ENCODE measurements at regions not wholly inside any gene's neighbourhood (a gene's known extent, or its start where the extent isn't known, plus 50 kb on each side); places are given as distances from the start of the nearest gene placed in this dataset.

DNA sequence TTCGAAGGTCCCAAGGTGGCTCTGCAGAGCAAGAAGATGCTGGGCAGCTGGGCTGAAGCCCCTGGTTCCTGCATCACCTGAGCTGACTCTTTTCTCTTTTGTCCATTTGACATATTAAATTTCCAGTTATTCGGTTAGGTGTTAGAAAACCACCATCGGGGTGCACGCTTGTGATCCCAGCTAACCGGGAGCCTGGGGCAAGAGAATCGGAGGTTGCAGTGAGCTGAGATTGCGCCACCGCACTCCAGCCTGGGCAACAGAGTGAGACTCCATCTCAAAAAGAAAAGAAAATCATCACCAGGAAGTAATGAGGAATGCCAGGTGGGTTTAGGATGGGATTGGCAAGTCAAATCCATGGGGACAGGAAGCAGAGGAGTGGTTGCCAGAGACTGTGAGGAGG is 76.3 kb upstream of the ZC3H12A start:
- DNase-seq (ENCODE audit: low read depth) = no peak
- TF ChIP-seq, protein P1, sequence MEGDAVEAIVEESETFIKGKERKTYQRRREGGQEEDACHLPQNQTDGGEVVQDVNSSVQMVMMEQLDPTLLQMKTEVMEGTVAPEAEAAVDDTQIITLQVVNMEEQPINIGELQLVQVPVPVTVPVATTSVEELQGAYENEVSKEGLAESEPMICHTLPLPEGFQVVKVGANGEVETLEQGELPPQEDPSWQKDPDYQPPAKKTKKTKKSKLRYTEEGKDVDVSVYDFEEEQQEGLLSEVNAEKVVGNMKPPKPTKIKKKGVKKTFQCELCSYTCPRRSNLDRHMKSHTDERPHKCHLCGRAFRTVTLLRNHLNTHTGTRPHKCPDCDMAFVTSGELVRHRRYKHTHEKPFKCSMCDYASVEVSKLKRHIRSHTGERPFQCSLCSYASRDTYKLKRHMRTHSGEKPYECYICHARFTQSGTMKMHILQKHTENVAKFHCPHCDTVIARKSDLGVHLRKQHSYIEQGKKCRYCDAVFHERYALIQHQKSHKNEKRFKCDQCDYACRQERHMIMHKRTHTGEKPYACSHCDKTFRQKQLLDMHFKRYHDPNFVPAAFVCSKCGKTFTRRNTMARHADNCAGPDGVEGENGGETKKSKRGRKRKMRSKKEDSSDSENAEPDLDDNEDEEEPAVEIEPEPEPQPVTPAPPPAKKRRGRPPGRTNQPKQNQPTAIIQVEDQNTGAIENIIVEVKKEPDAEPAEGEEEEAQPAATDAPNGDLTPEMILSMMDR (conservative IDR thresholded peaks at IDR 0.05; ENCODE audit: low read depth, low read length) = no peak
- H3K4me3 ChIP-seq (ENCODE audit: low read length) = no peak overlapping the region

DNA sequence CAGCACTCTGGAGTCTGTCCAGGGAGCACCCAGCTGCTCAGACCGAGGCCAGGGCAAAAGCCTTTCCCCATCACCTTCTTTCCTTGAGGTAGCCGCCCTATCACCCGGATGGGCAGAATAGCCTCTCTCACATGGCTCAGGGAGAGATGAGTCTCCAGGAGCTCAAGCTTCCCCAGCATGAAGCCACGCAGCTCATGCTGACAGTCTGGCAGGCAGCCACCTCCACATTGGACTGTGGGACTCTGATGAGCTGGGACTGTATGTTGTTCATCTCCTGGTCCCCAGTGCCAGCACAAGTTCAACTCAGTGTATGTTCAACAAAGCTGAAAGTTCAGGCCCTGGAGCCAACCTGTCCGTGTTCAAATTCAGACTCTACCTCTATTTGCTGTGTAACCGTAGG is 75.2 kb upstream of the ZC3H12A start:
- no peak overlapping the region for H3K4me3 ChIP-seq (ENCODE audit: low read length)
- no peak for DNase-seq (ENCODE audit: low read depth)
- TF ChIP-seq, protein P1 (conservative IDR thresholded peaks at IDR 0.05; ENCODE audit: low read depth, low read length) = no peak

DNA sequence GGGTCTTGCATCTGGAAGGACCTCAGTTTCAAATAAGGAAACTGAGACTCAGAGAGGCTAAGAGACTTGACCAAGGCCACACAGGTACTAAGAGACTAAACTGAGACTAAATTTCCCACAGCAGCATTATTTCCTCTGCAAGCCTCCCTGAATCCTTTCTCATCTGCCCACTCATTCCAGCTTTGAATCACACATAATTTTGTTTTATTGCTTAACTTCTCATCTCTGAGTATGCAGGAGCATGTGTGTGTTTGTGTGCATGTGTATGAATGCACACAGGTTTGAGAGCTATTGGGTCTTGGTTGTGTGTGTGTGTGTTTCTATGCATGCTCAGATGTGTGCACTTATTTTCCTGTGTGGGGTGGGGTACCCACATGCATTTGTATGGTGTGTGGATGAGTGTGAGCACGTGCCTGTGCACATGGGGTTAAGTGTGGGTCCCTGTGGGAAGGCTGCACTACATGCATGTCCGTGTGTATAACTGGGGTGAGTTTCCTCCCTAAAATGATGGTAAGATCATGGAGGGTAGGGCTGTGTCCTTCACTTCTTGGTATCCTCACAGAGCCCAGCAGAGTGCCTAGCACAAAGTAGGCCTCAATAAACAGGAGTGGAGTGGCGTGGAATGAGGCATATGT is 74.4 kb upstream of the ZC3H12A start:
- DNase-seq (ENCODE audit: low read depth) = no peak
- no peak overlapping the region for H3K4me3 ChIP-seq (ENCODE audit: low read length)
- TF ChIP-seq, protein P1 (conservative IDR thresholded peaks at IDR 0.05; ENCODE audit: low read depth, low read length) = no peak

GRCh38 chr1:37400466-37401225 is 73.7 kb upstream of the ZC3H12A start:
- H3K4me3 ChIP-seq (ENCODE audit: low read length) = no peak overlapping the region
- TF ChIP-seq, protein P1 (conservative IDR thresholded peaks at IDR 0.05; ENCODE audit: low read depth, low read length) = no peak
- no peak for DNase-seq (ENCODE audit: low read depth)

- TF ChIP-seq, protein P1 (conservative IDR thresholded peaks at IDR 0.05; ENCODE audit: low read depth, low read length) = no peak
- DNase-seq (ENCODE audit: low read depth) = no peak
- no peak overlapping the region for H3K4me3 ChIP-seq (ENCODE audit: low read length)
Observed at GRCh38 chr1:37403166-37403565, 71.2 kb upstream of the ZC3H12A start.

- no peak for DNase-seq (ENCODE audit: low read depth)
- H3K4me3 ChIP-seq (ENCODE audit: low read length) = no peak overlapping the region
- TF ChIP-seq, protein P1 (conservative IDR thresholded peaks at IDR 0.05; ENCODE audit: low read depth, low read length) = no peak
Observed at GRCh38 chr1:37404711-37405110, 69.7 kb upstream of the ZC3H12A start.

DNA sequence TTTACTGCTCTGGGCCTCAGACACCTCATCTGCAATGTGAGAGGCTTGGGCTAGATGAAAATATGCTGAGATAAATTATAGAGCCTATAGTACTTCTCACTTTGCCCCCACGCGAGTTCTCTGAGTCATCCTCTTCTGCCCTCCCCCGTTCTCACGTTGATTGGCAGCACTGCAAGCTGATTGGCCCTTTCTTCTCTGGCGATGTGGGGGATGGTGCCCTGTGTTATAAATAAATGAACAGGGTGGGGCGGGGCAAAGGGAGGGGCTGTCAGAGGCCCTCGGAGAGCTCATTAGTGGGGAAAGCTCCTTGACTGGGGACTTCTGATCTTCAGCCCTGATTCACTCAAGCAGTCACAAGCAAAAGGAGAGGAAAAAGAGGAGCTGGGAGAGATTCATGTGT is 64.3 kb upstream of the ZC3H12A start:
- H3K4me3 ChIP-seq (ENCODE audit: low read length) = no peak overlapping the region
- DNase-seq (ENCODE audit: low read depth) = no peak
- TF ChIP-seq, protein P1 (conservative IDR thresholded peaks at IDR 0.05; ENCODE audit: low read depth, low read length) = no peak

Measured in retinal pigment epithelial cell (primary cell).